GM12892 (cell line): ENCODE measurements at regions not wholly inside any gene's neighbourhood (a gene's known extent, or its start where the extent isn't known, plus 50 kb on each side); places are given as distances from the start of the nearest gene placed in this dataset.

Experiments
- DNase-seq: peaks from one replicate; pipeline ENCODE4 v3.0.0; 2011; ENCODE audit not compliant: insufficient read length
- FAIRE-seq: peaks from 2 replicates; lab custom pipeline; 2011; peaks lifted over from hg19 to GRCh38; lab: Jason Lieb, UNC
- POLR2A ChIP-seq: IDR thresholded peaks from 2 replicates; pipeline ENCODE4 v1.6.1; 2011; ENCODE audit warnings: low read depth, low read length, control low read depth
- POLR2AphosphoS5 ChIP-seq: IDR thresholded peaks from 2 replicates; pipeline ENCODE4 v1.6.1; 2011; ENCODE audit warnings: low read depth, low read length, control low read depth
- TAF1 ChIP-seq: IDR thresholded peaks from 2 replicates; pipeline ENCODE4 v1.6.1; 2011; ENCODE audit warnings: low read depth, mild to moderate bottlenecking, control low read depth, low read length, borderline replicate concordance

GRCh38 chr6:169926617-169927417 lies 175.4 kb downstream of the ERMARD start:
- DNase-seq = no peak
- no peak for FAIRE-seq
- TF ChIP-seq POLR2A (no peak), POLR2AphosphoS5 (no peak), TAF1 (no peak)

GRCh38 chr6:169923468-169924464 lies 172.3 kb downstream of the ERMARD start:
- TF ChIP-seq POLR2A = no peak
- TF ChIP-seq POLR2AphosphoS5 = no peak
- TF ChIP-seq TAF1 = no peak
- DNase-seq = no peak
- no peak for FAIRE-seq

- DNase-seq = no peak
- TF ChIP-seq TAF1 = no peak
- TF ChIP-seq POLR2A = no peak
- no peak for TF ChIP-seq POLR2AphosphoS5
- FAIRE-seq = no peak
These were observed 170.7 kb downstream of the ERMARD start for GRCh38 chr6:169921853-169922824.

- no peak for TF ChIP-seq POLR2AphosphoS5
- TF ChIP-seq POLR2A = no peak
- TF ChIP-seq TAF1 = no peak
- FAIRE-seq (no peak), DNase-seq (no peak)
These were observed 169.8 kb downstream of the ERMARD start for GRCh38 chr6:169921217-169921616.

- FAIRE-seq = no peak
- TF ChIP-seq POLR2A (no peak), POLR2AphosphoS5 (no peak), TAF1 (no peak)
- no peak for DNase-seq
These were observed 169.1 kb downstream of the ERMARD start for GRCh38 chr6:169920359-169921020.

DNA sequence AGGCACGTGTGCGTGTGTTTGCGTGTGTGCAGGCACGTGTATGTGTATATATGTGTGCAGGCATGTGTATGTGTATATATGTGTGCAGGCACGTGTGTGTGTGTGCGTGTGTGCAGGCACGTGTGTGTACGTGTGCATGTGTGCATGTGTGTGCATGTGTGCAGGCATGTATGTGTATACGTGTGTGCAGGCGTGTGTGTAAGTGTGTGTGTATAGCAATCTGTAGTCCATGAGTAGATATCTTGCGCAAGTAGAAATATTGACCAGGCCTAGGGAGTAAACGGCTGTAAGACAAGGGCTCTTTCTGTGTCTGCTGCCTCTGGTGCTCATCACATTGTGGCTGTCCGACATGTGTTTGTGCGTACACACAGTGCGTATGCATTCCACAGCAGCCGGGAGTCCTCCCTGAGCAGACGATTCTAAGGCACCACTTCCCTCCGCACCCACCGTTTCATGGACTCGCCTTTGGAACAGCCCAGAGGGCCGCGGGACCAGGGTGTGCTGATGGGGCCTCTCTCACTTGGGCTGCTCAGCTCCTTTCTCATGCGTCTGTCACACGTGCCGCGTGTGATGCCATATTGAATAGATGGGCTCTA lies 167.6 kb downstream of the ERMARD start:
- FAIRE-seq (no peak), DNase-seq (no peak)
- no peak for TF ChIP-seq POLR2AphosphoS5
- TF ChIP-seq POLR2A = no peak
- TF ChIP-seq TAF1 = no peak

DNA sequence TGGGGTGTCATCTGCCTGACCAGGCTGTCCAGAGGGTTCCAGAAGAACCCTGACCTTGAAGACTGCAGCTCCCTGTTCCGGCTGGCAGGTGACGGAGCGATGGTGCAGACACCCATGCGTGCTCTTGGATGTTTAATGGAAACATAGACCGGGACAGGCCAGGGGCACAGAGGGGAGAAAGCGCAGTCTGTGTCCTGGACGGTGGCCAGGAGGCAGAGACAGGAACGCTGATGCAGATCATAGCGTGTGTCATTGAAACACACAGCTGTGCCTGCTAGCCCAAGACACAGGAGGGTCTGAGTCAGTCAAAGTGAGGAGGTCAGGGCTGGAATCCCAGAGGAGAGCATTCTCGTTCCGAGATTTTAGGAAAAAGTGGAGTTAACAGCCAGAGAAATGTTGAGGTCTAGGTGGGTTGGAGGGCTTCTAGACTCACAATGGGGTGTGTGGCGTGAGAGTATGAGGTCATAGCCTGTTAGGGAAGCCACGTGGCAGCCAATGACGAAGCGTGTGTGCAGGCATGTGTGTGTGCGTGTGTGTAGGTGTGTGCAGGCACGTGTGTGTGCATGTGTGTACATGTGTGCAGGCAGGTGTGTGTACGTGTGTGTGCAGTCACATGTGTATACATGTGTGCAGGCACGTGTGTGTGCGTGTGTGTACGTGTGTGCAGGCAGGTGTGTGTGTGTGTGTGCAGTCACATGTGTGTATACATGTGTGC lies 167.0 kb downstream of the ERMARD start:
- FAIRE-seq (no peak), DNase-seq (no peak)
- TF ChIP-seq TAF1 (no peak), POLR2A (no peak), POLR2AphosphoS5 (no peak)

DNA sequence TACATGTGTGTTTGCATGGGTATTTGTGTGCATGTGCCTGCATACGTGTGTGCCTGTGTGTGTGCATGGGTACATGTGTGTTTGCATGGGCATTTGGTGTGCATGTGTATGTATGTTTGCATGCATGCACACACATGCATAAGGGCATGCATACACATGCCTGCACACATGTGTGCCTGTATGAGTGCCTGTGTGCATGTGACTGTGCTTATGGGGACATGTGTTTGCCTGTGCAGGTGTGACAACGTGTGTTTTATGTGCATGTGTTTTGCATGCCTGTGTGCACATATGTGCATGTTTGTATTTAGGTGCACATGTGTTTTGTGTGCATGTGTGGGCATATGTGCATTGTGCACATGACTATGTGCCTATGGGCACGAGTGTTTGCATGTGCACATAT lies 165.7 kb downstream of the ERMARD start:
- FAIRE-seq (no peak), DNase-seq (no peak)
- TF ChIP-seq POLR2AphosphoS5 = no peak
- no peak for TF ChIP-seq POLR2A
- no peak for TF ChIP-seq TAF1
